ENCODE measurements at regions not wholly inside any gene's neighbourhood (a gene's known extent, or its start where the extent isn't known, plus 50 kb on each side); places are given as distances from the start of the nearest gene placed in this dataset.

DNA sequence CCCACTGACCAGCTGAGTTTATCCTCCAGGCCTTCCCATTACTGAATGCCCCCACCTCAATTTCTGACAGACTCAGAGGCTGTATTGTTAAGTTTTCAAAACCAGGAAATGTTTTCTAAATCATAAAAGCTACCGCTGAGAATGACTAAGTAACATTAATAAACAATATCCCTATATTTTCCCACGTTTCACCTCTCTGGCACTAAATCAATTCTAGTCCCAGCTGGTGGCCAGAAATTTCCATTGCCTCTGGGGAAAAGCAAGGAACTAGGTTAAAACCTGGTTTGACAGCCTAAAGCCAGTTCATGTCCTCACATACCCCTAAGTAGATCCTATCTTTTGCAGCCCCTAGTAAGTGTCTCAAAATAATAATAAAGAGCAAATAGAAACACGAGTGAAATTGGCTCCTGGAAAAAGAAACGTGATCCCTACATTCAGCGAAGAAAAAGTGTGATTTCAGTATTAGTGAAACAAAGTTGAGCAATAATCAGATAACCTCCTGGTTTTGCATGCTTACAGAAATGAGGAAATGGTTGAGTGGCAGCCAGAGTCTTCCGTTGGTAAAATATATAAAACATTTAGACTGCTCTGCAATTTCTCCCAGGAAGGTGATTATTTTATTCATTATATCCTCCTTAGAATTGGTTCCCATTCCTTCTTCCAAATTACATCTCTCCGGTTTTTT is 110.9 kb downstream of the ESM1 start:
- Histone ChIP-seq H3K4me1 (no peaks in the 10 kb centered on the region), H3K27me3 (no peaks in the 10 kb centered on the region), H3K36me3 (no peaks in the 10 kb centered on the region), H3K9me3 (no peaks in the 10 kb centered on the region), H3K4me3 (no peak overlapping the region), H3K27ac (no peak overlapping the region)
- no peak for TF ChIP-seq POLR2A (IDR thresholded peaks at IDR 0.05)
- TF ChIP-seq, protein P1, sequence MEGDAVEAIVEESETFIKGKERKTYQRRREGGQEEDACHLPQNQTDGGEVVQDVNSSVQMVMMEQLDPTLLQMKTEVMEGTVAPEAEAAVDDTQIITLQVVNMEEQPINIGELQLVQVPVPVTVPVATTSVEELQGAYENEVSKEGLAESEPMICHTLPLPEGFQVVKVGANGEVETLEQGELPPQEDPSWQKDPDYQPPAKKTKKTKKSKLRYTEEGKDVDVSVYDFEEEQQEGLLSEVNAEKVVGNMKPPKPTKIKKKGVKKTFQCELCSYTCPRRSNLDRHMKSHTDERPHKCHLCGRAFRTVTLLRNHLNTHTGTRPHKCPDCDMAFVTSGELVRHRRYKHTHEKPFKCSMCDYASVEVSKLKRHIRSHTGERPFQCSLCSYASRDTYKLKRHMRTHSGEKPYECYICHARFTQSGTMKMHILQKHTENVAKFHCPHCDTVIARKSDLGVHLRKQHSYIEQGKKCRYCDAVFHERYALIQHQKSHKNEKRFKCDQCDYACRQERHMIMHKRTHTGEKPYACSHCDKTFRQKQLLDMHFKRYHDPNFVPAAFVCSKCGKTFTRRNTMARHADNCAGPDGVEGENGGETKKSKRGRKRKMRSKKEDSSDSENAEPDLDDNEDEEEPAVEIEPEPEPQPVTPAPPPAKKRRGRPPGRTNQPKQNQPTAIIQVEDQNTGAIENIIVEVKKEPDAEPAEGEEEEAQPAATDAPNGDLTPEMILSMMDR (IDR thresholded peaks at IDR 0.05): no peak
- no peak for DNase-seq

DNA sequence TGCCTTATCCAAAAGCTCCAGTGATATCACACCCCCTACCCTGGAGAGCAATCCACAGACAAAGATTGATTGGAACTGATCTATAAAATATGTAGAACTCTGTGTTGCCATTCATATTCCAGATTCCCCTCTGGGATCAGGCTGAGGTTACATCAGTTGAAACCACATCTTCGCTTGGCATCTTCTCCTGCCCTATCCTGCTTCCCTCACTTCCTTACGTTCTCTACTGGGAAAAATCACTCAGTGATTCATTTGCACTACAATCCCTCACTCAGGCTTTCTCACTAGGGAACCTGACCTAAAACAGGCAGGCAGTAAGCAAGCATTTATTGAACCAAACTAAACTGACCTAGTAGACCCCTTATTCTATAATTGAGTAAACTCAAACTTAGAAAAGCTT is 111.7 kb downstream of the ESM1 start:
- TF ChIP-seq, protein P1 (IDR thresholded peaks at IDR 0.05): no peak
- no peaks in the 10 kb centered on the region for H3K9me3 ChIP-seq
- no peak overlapping the region for H3K27ac ChIP-seq
- H3K36me3 ChIP-seq: no peaks in the 10 kb centered on the region
- H3K4me1 ChIP-seq: no peaks in the 10 kb centered on the region
- no peaks in the 10 kb centered on the region for H3K27me3 ChIP-seq
- H3K4me3 ChIP-seq: no peak overlapping the region
- DNase-seq: no peak

DNA sequence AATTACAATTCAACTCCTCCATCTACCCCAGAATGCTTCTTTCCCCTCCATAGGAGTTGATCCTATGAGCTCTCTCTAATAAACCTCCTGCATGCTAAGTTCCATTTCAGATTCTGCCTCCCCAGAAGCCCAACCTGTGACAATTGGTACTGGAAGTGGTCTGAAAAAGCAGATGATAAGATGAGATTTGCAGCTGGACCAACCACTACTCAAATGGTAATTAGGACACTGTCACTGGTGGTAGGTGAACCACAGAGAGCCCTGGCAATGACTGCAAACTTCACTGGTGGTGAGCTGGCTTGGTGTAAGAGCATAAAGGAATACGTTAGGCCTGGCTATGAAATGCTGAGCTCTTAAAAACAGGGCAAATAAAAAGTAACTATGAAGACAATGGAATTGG is 112.6 kb downstream of the ESM1 start:
- no peaks in the 10 kb centered on the region for H3K9me3 ChIP-seq
- no peak for DNase-seq
- no peaks in the 10 kb centered on the region for H3K36me3 ChIP-seq
- H3K4me1 ChIP-seq: no peaks in the 10 kb centered on the region
- no peak overlapping the region for H3K27ac ChIP-seq
- no peak overlapping the region for H3K4me3 ChIP-seq
- no peaks in the 10 kb centered on the region for H3K27me3 ChIP-seq
- TF ChIP-seq POLR2A (IDR thresholded peaks at IDR 0.05): no peak
- TF ChIP-seq, protein P1 (IDR thresholded peaks at IDR 0.05): no peak

DNA sequence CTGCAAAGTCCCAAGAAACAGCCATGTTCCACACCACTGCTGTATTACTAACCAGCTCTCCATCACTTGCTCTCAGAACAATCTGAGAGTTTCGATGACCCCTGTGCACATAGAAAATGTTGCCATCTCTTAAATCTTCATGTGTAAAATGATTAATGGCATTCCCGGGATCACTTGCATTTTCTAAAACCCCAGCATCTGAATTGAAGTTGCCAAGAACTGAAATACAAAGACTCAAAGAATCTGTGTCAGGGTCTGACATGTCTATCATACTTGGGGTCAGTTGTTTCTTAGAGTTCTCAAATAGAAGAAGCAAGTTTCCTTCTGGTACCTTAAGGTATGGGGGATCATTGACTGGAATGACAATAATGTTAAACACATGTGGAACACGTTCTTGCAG is 115.1 kb downstream of the ESM1 start:
- H3K9me3 ChIP-seq: no peaks in the 10 kb centered on the region
- no peak for DNase-seq
- H3K4me1 ChIP-seq: no peaks in the 10 kb centered on the region
- H3K4me3 ChIP-seq: no peak overlapping the region
- no peak for TF ChIP-seq POLR2A (IDR thresholded peaks at IDR 0.05)
- TF ChIP-seq, protein P1 (IDR thresholded peaks at IDR 0.05): no peak
- H3K36me3 ChIP-seq: no peaks in the 10 kb centered on the region
- no peaks in the 10 kb centered on the region for H3K27me3 ChIP-seq
- H3K27ac ChIP-seq: no peak overlapping the region

DNA sequence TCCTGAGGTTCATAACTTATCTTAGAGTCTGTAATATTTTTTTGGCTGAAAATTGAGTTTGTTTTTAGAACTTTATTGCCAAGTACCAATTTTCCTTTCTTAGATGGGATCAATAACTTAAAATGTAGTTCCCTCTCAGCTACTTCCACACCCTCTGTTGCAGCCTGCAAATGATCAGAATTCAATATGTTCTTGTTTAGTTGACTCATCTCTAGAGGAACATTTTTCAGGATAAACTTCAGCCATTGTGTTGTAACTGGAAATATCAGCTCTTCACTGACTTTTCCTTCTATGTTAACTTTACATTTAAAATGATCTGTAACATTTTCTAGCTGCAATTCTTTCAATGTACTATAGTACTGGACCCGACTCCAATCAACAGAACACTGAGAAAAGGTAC is 115.7 kb downstream of the ESM1 start:
- no peaks in the 10 kb centered on the region for H3K9me3 ChIP-seq

More for the DNA sequence above, 115.7 kb downstream of the ESM1 start:
- H3K27me3 ChIP-seq: no peaks in the 10 kb centered on the region
- H3K36me3 ChIP-seq: no peaks in the 10 kb centered on the region
- no peaks in the 10 kb centered on the region for H3K4me1 ChIP-seq
- no peak overlapping the region for H3K27ac ChIP-seq
- H3K4me3 ChIP-seq: no peak overlapping the region
- no peak for DNase-seq
- TF ChIP-seq, protein P1 (IDR thresholded peaks at IDR 0.05): no peak
- no peak for TF ChIP-seq POLR2A (IDR thresholded peaks at IDR 0.05)

Data from Peyer's patch (tissue), 4 donors.